NCI-H1930 (cell line): ENCODE measurements at regions not wholly inside any gene's neighbourhood (a gene's known extent, or its start where the extent isn't known, plus 50 kb on each side); places are given as distances from the start of the nearest gene placed in this dataset.

Experiments used
- DNase-seq, 2 experiments: peaks; one replicate each; lab custom pipeline; 2025; lab: John Stamatoyannopoulos, UW

DNA sequence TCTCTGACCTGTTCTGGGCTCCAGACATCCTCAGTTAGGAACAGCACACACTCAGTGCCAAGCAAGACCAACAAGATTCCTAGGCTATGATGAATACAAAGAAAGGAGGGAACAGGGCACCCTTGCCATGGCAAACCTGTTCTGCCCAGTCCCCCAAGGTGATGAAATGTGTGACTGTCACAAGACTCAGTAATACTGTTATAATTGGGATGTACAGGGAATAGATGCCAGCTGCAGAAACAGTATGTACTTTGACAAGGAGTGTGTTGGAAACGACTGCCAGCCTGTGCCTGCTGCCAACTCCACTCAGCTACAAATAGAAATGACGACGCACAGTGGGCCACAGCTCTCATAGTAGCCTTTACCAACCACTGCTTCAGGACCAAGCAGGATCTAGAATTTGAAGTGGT, 453.0 kb downstream of the EFNA5 start:
- DNase-seq, result no peak

DNA sequence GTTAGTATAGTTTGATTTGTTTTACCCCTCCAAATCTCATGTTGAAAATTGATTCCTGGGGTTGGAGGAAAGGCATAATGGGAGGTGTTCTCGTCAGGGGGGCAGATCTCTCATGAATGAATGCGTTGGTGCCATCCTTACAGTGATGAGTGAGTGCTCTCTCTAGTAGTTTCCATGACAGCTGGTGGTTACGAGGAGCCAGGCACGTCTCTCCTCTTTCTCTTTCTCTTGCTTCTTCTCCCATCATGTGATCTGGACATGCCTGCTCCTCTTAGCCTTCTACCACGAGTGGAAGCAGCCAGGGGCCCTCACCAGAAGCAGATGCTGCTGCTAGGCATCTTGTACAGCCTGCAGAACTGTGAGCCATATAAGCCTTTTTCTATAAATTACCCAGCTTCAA, 454.1 kb downstream of the EFNA5 start:
- no peak for DNase-seq

GRCh38 chr5:107215611-107216010, 455.1 kb downstream of the EFNA5 start:
- no peak for DNase-seq

DNA sequence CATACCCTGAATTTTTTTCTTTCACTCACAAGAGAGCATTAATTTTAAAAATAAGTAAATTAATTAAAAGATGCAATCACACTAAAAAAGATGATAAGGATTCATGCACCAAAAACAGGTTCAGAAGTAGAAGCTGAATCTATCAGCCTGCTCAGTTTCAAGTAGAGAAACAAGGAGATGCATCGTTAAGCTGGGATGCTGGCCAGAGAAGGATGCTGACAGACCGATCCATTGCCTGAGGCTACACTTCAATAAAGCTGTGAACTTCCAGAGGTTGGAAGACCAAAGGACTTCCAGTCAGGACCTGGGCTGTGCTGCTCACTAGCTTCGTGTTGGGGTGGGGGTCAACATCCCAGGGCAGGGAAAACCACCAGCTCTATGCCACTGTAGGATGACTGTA, 457.7 kb downstream of the EFNA5 start:
- no peak for DNase-seq

DNA sequence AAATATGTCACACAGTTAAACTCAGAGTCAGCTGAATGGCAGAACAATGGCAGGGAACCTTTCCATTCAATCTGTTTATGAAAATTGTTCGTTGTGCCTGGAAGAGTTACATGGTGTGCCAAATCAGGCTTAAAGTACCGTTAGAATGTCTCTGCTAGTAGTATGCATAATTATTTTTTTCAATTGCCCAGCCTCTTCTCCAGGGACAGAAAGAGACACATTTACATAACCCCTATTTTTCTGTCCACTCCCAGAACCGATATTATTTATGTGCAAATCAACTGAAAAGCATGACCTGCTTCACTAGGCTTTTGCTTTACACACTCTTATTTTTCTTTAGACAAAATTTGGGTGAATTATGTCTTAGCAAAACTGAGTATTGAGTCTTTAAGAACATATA, 459.1 kb downstream of the EFNA5 start:
- DNase-seq, result no peak

DNA sequence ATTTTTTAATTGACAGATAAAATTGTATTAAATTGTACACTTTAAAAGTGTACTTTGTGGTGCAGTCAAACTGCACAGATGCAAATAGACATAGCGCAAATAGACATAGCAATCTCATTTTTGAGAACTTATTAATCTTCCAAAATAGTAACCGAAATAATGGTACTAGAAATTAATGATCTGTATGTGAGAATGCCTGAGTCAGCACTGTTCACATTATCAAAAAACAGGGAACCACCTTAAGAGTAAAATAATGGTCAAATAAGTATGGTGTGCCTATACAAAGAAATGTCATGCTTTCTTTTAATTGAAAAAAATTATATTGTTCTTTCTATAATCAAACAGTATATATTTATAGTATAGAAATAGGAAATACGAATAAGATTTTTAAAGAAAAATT, 461.9 kb downstream of the EFNA5 start:
- no peak for DNase-seq

- DNase-seq, result no peak
Observed at GRCh38 chr5:107204413-107204812, 466.3 kb downstream of the EFNA5 start.

DNA sequence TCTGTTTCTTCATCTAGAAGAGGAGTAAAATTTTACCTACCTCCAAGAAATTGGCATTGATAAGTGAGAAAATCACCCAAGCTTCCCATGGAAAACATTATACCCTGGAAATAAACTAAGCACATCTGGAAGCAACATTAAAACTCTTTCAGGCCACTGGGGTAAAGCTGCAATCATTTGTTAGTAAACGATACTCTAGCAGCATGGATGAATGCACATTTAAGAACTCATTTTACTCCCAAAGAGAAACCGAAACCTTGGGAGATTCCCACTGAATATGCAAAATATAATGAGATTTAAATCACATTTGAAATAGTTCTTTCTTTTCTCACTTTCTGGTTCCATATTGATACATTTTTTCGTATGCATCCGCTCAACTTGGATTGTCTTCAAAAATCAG, 467.5 kb downstream of the EFNA5 start:
- no peak for DNase-seq

DNA sequence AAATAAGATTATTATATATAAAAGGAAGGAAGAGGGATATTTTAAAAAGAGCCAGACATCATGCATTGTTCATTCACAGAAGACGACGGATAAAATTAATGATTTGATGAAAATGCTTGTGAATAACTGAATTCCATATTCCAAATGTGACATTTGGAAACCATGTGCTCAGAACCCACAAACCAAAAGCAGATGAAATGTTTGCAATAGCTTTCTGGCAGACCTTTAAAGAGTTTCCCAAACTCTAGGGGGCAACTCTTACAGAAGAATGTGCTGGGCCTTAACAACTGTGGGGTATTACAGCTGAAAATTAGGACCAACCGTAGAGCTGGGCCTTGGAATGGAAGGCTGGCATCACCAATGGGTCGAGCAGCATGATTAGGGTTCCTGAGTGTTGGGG, 471.0 kb downstream of the EFNA5 start:
- DNase-seq, result no peak

- no peak for DNase-seq
Observed at GRCh38 chr5:107196500-107197059, 474.2 kb downstream of the EFNA5 start.

- DNase-seq, result no peak
Observed at GRCh38 chr5:107195890-107196395, 474.8 kb downstream of the EFNA5 start.

GRCh38 chr5:107184871-107185270, 485.9 kb downstream of the EFNA5 start:
- DNase-seq, result no peak

- DNase-seq, result no peak
Observed at GRCh38 chr5:107184066-107184465, 486.7 kb downstream of the EFNA5 start.

GRCh38 chr5:107170620-107171019, 500.1 kb downstream of the EFNA5 start:
- no peak for DNase-seq

- DNase-seq, result no peak
Observed at GRCh38 chr5:107169867-107170266, 500.9 kb downstream of the EFNA5 start.

DNA sequence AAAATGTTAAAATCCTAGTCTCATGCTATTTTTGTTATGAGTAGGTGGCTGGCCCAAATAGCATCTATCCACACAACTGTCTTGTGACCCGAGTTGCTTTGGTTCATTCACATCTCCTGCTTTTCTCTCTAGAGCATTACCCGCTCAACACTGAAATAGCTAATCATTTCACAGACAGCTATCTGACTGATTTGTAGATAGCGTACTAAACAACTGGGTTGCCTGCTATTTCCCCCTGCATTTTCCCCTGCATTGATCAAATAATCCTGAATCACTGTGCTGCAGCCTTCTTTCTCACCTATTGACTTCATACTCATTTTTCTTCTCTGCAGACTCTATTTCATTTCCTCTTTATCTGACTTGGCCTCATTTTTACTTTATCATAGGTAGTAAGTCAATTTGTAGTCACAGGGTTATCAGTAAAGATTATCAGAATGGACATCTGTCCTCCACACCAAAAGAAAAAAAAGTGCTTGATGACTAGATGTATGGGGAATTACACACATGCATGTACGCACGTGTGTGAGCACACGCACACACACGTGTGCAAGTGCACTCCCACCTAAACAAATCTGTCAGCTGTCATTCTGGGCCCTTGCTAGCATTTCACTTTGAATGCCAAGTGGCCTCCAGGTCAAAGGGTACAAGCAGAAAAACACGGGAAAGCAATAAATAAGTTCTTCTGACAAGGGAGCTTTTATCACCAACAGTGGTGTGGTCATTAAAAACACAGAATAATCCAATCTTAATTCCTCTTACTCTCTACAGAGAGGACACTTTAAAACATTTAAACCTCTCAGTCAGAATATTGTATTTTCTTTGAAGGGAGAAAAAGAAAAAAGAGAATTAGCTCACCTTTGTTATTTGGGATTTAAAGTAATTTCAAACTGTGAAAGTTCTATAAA, 501.6 kb downstream of the EFNA5 start:
- no peak for DNase-seq

GRCh38 chr5:107168086-107168485, 502.7 kb downstream of the EFNA5 start:
- DNase-seq, result no peak

DNA sequence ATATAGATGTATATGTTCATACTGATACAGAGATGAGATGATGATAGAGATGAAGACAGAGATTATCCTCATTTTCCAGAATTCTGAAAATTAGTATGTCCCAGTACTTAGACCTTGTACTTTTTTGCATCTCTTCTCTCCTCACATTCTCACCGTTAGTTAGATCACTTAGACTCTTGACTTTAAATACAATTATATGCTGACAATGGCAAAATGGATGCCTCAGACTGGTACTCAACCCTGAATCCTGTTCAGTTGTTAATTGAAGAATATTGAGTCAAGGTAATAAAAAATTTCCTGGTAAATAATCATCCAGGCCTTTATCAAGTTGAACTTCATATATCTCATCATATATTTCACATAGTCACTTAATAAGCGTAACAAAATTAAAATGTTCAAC, 505.4 kb downstream of the EFNA5 start:
- no peak for DNase-seq

GRCh38 chr5:107157809-107158208, 512.9 kb downstream of the EFNA5 start:
- no peak for DNase-seq

- no peak for DNase-seq
Observed at GRCh38 chr5:107155707-107156106, 515.0 kb downstream of the EFNA5 start.

DNA sequence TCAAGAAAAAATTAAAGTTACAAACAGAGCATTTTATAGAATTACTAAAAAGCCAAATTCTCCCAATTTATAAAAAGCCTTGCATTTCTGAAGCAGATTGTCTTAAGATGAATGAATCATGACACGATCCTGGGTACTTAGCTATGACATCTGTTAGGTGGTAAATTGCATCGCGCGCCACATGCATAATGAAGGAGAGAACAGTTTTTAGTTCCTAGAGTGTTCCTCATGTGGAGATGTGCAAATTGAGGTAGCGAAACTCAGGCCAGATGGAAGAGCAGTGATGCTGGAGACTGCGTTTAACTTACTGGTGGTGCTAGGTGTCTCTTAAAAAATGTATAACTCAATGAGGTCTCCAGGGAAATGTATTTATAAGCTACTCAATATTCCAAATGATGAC, 516.1 kb downstream of the EFNA5 start:
- no peak for DNase-seq

DNA sequence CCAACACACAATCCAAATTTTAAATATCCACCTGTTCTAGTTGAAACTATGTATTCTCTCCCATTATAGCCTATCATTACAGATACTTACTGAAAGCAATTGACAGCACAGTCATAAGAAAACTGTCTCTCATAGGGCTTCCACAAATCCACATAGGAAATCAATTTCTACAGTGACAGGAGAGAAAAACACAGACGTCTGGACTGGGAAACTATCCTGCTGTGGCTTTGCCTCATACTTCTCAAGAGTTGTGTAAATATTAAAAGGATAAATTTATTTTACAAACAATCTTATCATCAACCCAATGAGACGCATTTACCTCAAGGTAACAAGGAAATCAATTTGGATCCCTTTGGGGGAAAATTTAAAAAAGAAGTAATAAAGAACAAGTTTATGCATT, 517.5 kb downstream of the EFNA5 start:
- DNase-seq, result peak in 1 of 2 experiments; percentile 35

DNA sequence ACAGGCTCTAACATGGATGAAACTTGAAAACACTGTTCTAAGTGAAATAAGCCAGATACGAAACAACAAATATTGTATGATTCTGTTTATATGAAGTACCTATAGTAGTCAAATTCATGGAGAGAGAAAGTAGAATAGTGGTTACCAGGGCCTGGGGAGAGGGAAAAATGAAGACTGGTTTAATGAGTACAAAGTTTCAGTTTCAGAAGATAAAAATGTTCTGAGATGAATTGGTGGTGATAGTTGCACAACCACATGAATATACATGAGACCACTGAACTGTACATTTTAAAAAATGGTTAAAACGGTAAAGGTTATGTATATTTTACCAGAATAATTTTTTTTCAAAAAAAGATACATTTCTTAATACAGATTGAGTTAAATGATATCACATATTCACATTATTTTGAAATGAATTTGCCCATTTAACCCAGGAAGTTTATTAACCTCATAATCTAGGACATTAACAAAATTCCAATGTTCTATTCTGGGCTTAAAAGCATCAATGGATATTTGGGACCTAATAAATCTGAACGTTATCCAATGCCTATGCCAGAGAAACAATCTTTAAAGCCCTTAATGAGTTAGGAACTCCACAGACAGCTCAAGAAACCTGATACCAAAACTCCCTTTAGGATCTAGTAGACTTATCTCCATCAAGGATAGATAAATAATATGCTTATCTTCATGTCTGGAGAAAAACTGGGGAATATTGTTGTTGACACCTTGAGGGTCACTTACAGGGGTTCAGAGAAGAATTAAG, 521.3 kb downstream of the EFNA5 start:
- DNase-seq, result no peak
